MCF 10A (cell line): ENCODE measurements at regions not wholly inside any gene's neighbourhood (a gene's known extent, or its start where the extent isn't known, plus 50 kb on each side); places are given as distances from the start of the nearest gene placed in this dataset.
"Not testable (repeated sequence)": the region's sequence is repeated elsewhere in the genome, so short reads cannot be mapped to it uniquely, and the experiment has no call there.

Experiments used
- BruUV-seq: library from RNA; stranded (reverse); fragments of 400-500 nt; replicated peaks from 2 replicates; lab custom pipeline; 2021; lab: Mats Ljungman, UMichigan
- CTCF ChIA-PET: fragments of 300-600 bp; sonication (Branson Sonifier 250); formaldehyde crosslinking; extraction: SDS; loops from one replicate; lab custom pipeline; 2021; ENCODE audit warnings: antibody characterized with exemption, inconsistent platforms; lab: Yijun Ruan, JAX
- POLR2A ChIA-PET: fragments of 300-600, 350-650 bp; sonication (Branson Sonifier 250); formaldehyde crosslinking; extraction: SDS; loops from one replicate; lab custom pipeline; 2020; ENCODE audit warnings: antibody characterized with exemption, inconsistent platforms; lab: Yijun Ruan, JAX
- DNase-seq: peaks from one replicate; pipeline ENCODE4 v3.0.0-alpha.2; 2018; ENCODE audit not compliant: unreplicated experiment
- H3K27ac Mint-ChIP-seq: one replicate; pipeline ENCODE4 v1.8.0; 2022; ENCODE audit warnings: mild to moderate bottlenecking, low read depth, mixed read lengths; ENCODE audit not compliant: unreplicated experiment
- H3K27me3 Mint-ChIP-seq: one replicate; pipeline ENCODE4 v1.8.0; 2022; ENCODE audit warnings: mixed read lengths; ENCODE audit not compliant: insufficient read depth, unreplicated experiment
- H3K36me3 Mint-ChIP-seq: one replicate; pipeline ENCODE4 v1.8.0; 2022; ENCODE audit warnings: mild to moderate bottlenecking, moderate library complexity, mixed read lengths; ENCODE audit not compliant: insufficient read depth, unreplicated experiment
- H3K4me1 Mint-ChIP-seq: one replicate; pipeline ENCODE4 v1.8.0; 2022; ENCODE audit warnings: mixed read lengths; ENCODE audit not compliant: insufficient read depth, unreplicated experiment
- H3K4me3 Mint-ChIP-seq: one replicate; pipeline ENCODE4 v1.8.0; 2022; ENCODE audit warnings: mild to moderate bottlenecking, moderate library complexity, mixed read lengths; ENCODE audit not compliant: unreplicated experiment
- H3K9me3 Mint-ChIP-seq: one replicate; pipeline ENCODE4 v1.8.0; 2022; ENCODE audit warnings: mixed read lengths; ENCODE audit not compliant: unreplicated experiment
- CTCF ChIP-seq: fragments of 200-600 bp; IDR thresholded peaks from one replicate; pipeline ENCODE4 v1.8.0; 2022; ENCODE audit warnings: antibody characterized with exemption, mild to moderate bottlenecking; ENCODE audit not compliant: unreplicated experiment
- intact Hi-C: fragments of 100-400 bp; cut with micrococcal nuclease; formaldehyde crosslinking; loops from 2 replicates; pipeline ENCODE4 v1.14.1; 2022

GRCh38 chr4:188439641-188440311 is 300.5 kb downstream of the TRIML1 start:
- H3K36me3 Mint-ChIP-seq, result no peaks in the 10 kb centered on the region
- ChIA-PET CTCF (interaction anchor here (0.7 kb wide), 2 partner anchors 13 to 207 kb away, joined by 3 read pairs; no protein-coding TSS in a partner anchor), POLR2A (no interaction called here)
- no peaks in the 10 kb centered on the region for H3K27me3 Mint-ChIP-seq
- H3K4me3 Mint-ChIP-seq, result no peak overlapping the region
- H3K9me3 Mint-ChIP-seq, result no peaks in the 10 kb centered on the region
- BruUV-seq, result no TSS peak
- TF ChIP-seq CTCF, result no peak
- DNase-seq, result peak; percentile 72
- no peak overlapping the region for H3K27ac Mint-ChIP-seq
- intact Hi-C loops, result no loop called here
- peaks cover 29% of the 10 kb centered on the region for H3K4me1 Mint-ChIP-seq

DNA sequence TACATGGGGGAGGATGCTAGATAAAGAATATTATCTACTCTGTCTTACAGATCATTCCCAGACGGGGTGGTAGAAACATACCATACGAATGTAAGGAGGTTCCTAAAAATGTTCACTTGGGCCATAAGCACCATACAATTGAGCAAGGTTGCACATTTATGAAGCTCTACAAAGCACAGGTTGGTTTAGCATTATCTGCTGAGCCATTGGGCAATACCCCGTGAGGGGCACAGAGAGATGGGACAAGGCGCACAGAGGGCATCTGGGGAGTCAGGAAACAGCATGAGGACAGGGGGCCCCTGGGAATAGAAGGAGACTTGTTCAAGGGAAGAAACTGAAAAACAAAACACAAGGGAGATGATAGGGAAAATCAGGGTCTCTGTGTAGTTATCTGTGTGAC is 305.3 kb downstream of the TRIML1 start:
- no peak for TF ChIP-seq CTCF
- BruUV-seq, result no TSS peak
- peaks cover 16% of the 10 kb centered on the region for H3K4me1 Mint-ChIP-seq
- POLR2A ChIA-PET, result no interaction called here
- H3K27ac Mint-ChIP-seq, result no peak overlapping the region
- no peak overlapping the region for H3K4me3 Mint-ChIP-seq
- no peaks in the 10 kb centered on the region for H3K27me3 Mint-ChIP-seq
- CTCF ChIA-PET, result no interaction called here
- no peaks in the 10 kb centered on the region for H3K36me3 Mint-ChIP-seq
- intact Hi-C loops, result no loop called here
- no peaks in the 10 kb centered on the region for H3K9me3 Mint-ChIP-seq
- no peak for DNase-seq

GRCh38 chr4:188448996-188449395 is 309.8 kb downstream of the TRIML1 start:
- DNase-seq, POLR2A ChIA-PET, H3K4me3 Mint-ChIP-seq, BruUV-seq, CTCF ChIA-PET, intact Hi-C loops, H3K27me3 Mint-ChIP-seq, H3K36me3 Mint-ChIP-seq, H3K27ac Mint-ChIP-seq, H3K9me3 Mint-ChIP-seq, H3K4me1 Mint-ChIP-seq: not testable (repeated sequence)

GRCh38 chr4:188450571-188450970 is 311.3 kb downstream of the TRIML1 start:
- Mint-ChIP-seq H3K27me3 (no peaks in the 10 kb centered on the region), H3K27ac (no peak overlapping the region), H3K9me3 (no peaks in the 10 kb centered on the region), H3K4me3 (no peak overlapping the region), H3K36me3 (peaks cover 4% of the 10 kb centered on the region), H3K4me1 (no peaks in the 10 kb centered on the region)
- intact Hi-C loops, result no loop called here
- CTCF ChIA-PET, result no interaction called here
- POLR2A ChIA-PET, result no interaction called here
- no peak for DNase-seq
- BruUV-seq, result no TSS peak
- no peak for TF ChIP-seq CTCF
